ENCODE measurements at regions not wholly inside any gene's neighbourhood (a gene's known extent, or its start where the extent isn't known, plus 50 kb on each side); places are given as distances from the start of the nearest gene placed in this dataset.

- no peaks in the 10 kb centered on the region for H3K9me3 ChIP-seq (ENCODE audit: control insufficient read depth, low read length, poor library complexity, severe bottlenecking)
- no peaks in the 10 kb centered on the region for H3K27me3 Mint-ChIP-seq
- peaks cover 3% of the 10 kb centered on the region for H3K4me1 Mint-ChIP-seq
- ATAC-seq (no peak), DNase-seq (no peak)
- H3K27ac Mint-ChIP-seq, result no peak overlapping the region
- no peak overlapping the region for H3K4me3 Mint-ChIP-seq
- no peaks in the 10 kb centered on the region for H3K36me3 Mint-ChIP-seq (ENCODE audit: low read depth)
These were observed 50.2 kb upstream of the TPM4 start for GRCh38 chr19:16026131-16026530.
